ENCODE measurements at regions not wholly inside any gene's neighbourhood (a gene's known extent, or its start where the extent isn't known, plus 50 kb on each side); places are given as distances from the start of the nearest gene placed in this dataset.

DNA sequence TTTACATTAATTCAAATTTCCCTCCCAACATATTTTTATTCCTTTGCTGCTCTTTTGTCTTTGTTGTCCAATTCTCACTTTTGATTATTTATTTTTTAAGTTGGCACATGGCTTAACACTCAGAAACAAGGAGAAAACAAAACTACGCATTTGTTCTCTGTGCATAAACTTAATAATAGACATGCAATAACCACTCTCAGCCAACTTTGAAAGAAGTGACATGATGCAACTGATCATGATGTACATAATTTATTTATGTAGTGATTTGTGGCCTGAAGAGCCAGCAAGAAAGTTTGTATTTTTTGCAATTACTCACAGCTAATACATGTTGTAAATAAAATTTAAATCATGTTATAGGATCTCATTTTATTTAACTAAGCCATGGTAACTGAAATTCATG lies 942.8 kb upstream of the PIK3C3 start:
- no peak for DNase-seq

GRCh38 chr18:41009926-41010325 lies 945.1 kb upstream of the PIK3C3 start:
- DNase-seq = no peak

DNA sequence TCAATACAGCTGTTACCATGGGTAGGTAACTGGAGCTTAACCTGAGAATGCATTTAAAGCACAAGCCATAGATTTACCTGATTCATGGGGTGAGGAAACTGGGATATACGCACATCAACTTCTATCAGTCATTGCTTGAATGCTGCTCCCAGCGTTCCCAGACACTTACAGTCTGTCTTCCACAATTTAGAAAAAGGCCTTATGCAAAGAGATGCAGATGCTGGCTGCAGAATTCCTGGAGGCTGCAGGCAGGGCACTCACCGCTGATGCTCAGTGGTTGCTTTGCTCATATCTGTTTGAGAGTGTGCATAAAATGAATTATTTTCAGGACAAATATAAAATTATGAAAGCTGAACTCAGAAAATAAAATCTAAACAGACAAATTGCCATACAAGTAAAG lies 950.7 kb upstream of the PIK3C3 start:
- DNase-seq = no peak

DNA sequence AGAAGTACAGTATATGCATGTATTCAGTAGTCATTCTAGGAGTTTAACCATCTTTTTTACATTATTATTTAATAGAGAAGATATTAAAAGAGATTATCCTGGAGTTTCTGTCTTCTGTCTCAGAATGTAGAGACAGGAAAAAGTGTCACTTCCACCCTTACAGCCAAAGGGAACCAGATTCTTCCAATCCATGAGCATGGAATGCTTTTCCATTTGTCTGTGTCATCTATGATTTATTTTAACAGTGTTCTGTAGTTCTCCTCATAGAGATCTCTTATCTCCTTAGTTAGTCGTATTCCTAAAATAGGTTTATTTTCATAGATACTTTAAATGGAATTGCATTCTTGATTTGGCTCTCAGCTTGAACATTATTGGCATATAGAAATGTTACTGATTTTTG lies 959.5 kb upstream of the PIK3C3 start:
- DNase-seq = no peak

DNA sequence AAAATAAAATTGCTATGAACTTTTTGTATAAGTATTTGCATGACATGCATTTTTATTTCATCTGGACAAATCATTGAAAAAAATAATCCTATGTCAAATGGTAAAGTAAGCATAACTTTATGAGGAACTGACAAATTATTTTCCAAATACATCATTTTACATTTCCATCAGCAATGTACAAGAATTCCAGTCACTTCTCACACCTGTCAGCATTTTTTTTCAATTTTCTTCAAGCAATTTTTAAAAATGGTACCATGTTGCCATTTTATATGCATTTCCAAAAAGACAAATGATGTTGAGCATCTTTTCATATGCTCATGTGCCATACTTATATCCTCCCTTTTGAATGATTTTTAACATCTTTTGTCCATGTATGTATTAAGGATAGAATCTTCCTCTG lies 961.7 kb upstream of the PIK3C3 start:
- DNase-seq = no peak

DNA sequence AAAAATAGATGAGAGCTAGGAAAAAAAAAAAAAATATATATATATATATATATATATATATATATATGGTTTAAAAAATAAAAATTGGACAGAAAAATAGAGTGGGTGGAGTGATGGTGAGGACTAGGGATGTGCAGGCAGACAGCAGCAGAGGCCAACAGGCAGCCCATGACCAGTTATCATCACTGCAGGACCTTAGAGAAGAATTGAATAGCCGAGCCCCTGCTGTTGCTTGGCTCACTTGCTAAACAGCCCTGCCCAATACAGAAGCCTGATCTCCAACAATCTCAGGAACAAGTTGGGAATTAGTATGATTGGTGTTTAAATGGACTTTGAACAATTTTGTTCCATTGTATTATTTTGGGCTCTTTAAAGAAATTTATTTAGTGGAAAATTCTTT lies 967.5 kb upstream of the PIK3C3 start:
- no peak for DNase-seq

DNA sequence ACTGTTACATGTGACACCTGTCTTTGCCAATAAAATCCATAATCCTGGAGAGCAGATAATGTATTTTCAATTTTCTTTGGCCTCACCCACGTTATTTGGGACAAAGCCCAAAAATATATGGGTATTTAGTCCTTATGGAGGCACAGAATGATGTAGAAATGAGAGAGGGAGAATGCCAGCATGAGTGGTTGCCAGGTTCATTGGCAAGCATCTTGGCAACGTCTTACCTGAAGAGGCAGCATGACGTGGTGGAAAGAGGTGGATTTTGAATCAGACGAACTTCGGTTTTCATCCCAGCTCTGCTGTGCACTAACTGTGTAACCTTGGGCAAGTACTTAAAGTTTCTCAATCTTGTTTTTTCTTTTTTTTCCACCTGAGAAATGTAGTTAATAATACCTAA lies 969.6 kb upstream of the PIK3C3 start:
- DNase-seq = no peak

GRCh38 chr18:40984856-40985255 lies 970.2 kb upstream of the PIK3C3 start:
- no peak for DNase-seq

GRCh38 chr18:40983835-40984234 lies 971.2 kb upstream of the PIK3C3 start:
- no peak for DNase-seq

DNA sequence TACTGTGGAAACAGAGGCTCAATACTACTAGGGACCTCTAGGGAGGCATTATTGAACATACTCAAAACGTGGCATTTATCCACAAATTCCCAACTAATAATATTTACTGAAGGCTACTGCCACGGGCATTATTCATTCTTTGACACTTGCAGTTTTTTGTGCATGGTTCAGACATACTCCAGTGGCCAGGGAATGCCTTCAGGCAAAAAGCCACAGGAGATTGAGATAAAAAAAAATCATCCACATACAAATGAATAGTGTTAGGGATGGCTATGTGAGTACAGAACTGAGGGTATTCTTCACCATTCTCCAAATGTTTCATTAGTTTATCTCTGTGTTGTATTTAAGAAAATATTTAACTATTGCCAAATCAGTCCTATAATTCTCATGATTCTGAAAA lies 974.9 kb upstream of the PIK3C3 start:
- DNase-seq = no peak

GRCh38 chr18:40976050-40976449 lies 979.0 kb upstream of the PIK3C3 start:
- DNase-seq = no peak

DNA sequence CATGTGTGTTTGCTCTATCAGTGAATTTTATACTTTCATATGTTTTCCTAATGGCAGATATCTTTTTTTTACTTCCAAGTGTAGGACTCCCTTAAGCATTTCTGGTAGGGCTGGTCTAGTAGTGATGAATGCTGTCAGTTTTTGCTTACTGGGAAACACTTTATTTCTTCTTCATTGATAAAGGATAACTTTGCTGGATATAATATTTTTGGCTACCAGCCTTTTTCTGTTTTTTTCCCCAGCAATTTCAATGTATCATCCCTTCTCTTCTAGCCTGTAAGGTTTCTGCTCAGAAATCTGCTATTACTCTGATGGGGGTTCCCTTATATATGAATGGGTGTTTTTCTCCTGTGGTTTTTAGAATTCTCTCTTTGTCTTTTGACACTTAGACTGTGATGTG lies 980.6 kb upstream of the PIK3C3 start:
- no peak for DNase-seq

DNA sequence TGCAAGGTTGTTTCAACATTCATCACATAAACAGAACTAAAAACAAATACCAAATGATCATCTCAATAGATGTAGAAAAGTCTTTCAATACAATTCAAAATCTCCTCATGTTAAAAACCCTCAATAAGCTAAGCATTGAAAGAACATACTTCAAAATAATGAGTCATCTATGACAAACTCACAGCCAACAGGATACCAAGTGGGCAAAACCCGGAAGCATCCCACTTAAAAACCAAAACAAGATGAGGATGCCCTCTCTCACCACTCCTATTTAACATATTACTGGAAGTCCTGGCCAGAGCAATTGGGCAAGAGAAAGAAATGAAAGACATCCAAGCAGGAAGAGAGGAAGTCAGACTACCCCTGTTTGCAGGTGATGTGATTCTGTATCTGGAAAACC lies 992.2 kb upstream of the PIK3C3 start:
- DNase-seq = no peak

DNA sequence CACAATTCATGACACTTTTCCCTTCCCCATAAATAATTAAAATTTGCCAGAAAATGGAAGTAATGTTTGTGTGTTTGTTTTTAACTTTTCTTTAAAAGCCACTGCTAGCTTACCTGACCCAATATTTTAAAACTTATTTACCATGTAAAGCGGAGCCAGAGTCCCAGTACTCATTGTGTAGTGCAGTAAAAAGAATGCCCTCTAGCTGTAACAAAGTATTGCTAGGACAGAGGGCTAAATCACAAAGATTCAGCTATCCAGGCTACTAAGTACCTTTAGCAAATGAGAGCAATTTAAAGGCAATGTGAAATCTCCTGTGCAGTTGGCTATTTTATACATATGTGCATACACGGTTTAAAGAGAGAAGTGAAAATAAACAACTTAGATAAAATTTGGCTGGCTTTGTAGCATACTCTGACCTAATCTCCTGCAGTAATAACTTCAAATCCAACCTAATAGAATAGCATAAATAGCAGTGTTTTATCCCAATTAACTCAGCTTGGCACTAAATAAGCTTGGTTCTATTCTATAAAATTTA lies 997.4 kb upstream of the PIK3C3 start:
- DNase-seq = no peak

- DNase-seq = no peak
Measured at GRCh38 chr18:40956213-40956612, 998.8 kb upstream of the PIK3C3 start.

DNA sequence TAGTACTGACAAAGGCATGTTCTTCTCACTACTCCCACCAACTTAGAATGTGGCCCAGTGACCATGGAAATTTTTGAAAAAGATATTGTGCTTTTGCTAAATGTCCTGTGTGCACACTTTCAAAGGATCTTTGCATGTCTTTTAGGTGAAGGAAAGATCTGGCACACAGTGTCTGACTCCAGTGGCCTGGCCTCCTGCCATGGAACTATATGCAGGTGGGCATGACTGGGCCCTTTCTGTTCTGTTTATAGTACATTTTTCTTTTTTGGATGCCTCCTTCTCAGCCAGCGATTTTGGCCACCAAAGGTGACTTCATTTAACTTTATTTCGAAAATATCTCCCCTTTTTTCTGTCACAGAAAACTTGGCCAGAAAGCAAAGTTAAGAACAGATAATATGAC lies 999.7 kb upstream of the PIK3C3 start:
- DNase-seq = no peak

DNA sequence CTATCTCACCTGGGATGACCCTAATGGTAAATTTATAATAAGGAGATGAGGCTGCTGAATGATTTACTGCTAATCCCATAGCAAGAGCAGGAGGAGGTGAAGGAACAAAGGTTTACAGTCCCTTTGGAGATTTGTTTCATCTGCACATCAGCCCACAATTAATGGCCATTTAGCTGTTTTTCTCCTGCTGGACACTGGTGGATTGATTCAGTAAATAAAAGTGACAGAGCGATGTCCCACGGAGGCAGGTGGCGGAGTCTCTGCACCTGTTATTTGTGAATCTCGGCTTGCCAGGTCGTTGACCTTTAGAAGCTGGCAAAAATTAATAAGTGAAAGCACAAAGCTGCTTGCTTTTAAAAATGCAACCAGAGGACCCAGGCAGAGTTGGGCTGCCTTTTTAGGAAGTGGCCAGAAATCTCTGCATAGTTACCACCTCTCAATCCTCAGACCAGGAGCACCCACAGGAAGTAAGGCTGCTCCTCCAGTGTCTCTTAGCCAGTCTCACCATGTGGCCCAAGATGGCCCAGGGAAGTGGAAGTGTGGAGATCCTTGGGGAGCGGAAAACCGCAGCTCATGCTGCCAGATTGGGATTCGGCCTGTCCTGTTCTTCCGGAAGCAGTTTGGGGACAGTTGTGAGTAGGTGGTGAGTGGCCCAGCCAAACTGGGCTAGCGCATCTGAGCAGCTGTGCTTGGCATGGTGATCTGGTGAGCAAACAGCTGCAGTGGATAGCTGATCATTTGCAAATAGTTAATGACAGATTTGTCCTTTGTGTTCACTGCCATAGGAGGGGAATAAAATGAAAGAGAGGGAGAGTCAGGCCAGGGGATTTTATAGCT lies 1005.7 kb upstream of the PIK3C3 start:
- peak; percentile 29 for DNase-seq

DNA sequence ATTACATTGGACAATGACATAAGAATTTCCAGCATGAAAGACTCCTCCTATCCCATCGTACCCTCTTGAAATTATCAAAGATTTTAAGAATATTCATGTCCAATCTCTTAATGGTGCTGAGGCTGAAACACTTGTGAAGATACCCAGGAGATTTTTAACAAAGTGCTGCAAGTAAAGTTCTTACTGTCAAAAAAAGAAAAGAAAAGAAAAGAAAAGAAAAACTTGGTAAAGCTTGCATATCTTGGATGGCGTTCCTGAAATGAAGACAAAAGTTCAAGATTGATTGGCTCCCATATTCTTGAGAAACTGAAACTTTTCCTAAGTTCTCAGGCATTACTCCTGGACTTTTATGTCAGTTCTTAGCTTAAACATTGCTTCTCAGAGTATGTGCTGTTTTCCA lies 1010.5 kb upstream of the PIK3C3 start:
- no peak for DNase-seq

DNA sequence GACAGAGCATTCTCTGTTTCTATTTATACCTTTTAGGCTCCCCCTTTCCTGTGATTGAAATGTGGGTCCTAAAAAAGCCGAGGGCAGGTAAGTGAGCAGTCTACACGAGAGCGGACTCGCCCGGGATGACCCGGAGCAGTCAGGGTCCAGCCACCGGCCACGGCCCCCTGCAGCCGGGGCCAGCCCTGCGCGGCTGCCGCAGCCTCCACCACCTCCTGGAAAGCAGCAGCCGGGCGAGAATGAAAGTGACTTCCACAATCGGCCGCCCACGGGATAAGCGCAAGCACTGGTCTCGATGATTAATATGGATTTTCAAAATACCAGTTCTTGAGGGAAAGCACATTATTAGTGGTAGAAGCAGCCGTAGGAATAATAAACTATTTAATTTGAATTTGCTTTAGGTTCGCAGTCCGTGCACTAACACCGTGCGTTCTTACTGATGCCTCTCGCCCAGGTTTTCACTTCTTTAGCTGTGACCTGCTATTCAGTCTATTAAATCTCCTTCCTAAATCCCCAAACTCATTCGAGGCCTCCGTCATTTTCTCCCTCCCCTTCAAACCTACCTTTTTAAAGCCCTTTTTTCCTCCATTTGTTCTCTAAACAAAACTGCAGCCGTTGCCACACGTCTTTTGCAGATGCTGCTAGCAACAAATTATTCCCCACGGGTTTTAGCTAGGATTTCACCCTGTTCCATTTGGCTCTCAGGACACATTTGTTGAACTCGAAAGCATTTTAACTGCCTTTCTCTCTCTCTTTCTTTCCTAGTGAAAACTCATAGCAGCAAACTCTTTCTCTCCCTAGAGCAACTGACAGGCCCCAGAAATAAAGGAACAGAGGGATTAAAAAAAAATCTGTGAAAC lies 1015.1 kb upstream of the PIK3C3 start:
- DNase-seq = no peak

DNA sequence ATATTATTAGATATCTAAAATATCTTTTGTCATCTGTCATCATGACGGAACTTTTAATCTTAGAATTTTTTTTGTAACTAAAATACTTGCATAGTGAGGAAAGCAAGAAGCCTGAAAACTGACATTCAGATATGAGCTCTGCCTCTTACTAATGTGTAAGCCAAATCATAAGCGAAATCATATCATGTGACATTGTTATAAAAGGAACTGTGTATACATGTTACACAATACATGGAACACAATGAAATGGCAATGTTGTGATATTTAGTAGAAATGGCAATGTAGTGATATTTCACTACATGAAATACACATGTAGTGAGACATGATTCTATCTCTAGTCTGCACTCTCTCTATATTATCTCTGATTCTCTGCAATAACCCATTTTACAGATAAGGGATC lies 1016.4 kb upstream of the PIK3C3 start:
- no peak for DNase-seq

DNA sequence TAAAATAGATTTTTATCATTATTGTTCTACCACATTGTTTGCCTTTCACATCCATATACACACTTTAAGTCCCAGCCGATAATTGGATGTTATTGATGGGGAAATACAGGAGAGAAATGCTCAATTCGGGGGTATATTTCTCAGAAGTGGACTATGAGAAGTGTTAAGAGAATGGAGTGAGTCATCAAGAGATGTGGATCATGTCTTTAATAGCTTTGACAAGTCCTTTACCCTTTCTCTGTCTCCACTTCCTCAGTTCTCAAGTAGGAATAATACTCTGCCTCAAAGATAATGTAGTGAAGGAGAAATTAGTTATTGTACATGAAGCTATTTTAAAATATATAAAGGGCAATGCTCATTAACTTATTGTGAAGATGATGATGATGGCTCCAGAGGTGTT lies 1017.6 kb upstream of the PIK3C3 start:
- no peak for DNase-seq

GRCh38 chr18:40935423-40935822 lies 1019.6 kb upstream of the PIK3C3 start:
- DNase-seq = no peak

DNA sequence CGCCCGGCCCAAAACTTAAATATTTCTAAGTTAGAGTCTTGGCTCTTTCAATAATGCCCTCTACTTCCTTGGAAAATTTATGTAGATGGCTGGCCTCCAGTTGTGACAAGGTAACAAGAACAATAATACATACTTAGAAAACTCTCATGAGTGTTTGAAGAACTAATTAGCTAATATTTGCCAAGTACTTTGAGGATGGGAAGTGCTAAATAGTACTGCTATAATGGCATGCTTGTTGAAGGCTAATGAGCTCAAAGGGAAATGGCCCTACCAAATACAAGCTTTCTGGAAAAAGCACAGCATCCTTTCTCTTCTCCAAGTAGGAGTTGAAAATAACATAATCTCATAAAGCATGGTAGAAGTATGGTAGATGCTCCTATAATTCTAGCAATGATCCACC lies 1022.2 kb upstream of the PIK3C3 start:
- DNase-seq = no peak
